ENCODE measurements at regions not wholly inside any gene's neighbourhood (a gene's known extent, or its start where the extent isn't known, plus 50 kb on each side); places are given as distances from the start of the nearest gene placed in this dataset.

- TF ChIP-seq CTCF (IDR thresholded peaks at IDR 0.05) (no peak), POLR2A (IDR thresholded peaks at IDR 0.05) (no peak)
Measured at GRCh38 chr5:125695996-125696655, 727.1 kb upstream of the GRAMD2B start.

All from sigmoid colon (tissue), 3 donors.